ENCODE measurements at regions not wholly inside any gene's neighbourhood (a gene's known extent, or its start where the extent isn't known, plus 50 kb on each side); places are given as distances from the start of the nearest gene placed in this dataset.

GRCh38 chr18:78518805-78519204 lies 460.8 kb upstream of the SALL3 start:
- Histone ChIP-seq H3K27me3 (ENCODE audit: low read depth) (no peaks in the 10 kb centered on the region), H3K36me3 (no peaks in the 10 kb centered on the region), H3K27ac (no peak overlapping the region), H3K4me3 (no peak overlapping the region), H3K9me3 (no peaks in the 10 kb centered on the region), H3K4me1 (no peaks in the 10 kb centered on the region)
- intact Hi-C loops (cut with DNase I), result no loop called here
- DNase-seq, result no peak
- TF ChIP-seq CTCF (IDR thresholded peaks at IDR 0.05), result no peak
- no peak for ATAC-seq

DNA sequence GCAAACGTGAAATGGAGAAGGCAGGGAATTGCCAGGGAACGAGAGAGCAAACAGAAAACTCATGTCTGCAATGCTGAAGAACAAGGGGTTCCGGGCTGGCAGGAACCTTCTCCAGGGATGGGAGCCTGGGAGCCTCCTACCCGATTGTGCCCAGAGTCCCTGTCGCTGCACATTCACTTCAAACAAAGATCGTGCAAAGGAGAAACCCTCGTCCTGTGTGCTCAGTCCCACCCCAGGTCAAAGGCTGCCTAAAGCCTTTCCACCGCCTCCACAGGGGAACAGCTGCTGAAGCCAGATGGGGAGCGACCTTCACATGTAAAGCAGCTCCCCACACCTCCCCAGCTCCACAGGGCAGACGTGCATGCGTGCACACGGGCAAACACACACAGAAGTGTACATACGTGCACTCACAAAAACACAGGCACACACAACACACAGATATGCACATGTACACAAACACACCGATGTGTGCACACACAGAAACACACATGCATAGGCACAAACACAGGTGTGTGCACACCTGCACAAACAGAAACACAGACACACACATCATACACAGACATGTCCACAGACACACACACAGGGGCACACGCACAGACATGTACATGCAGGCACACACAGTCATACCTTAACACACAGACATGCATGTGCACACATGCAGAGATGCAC lies 460.1 kb upstream of the SALL3 start:
- no peak for DNase-seq
- H3K4me3 ChIP-seq, result no peak overlapping the region
- no peak for TF ChIP-seq CTCF (IDR thresholded peaks at IDR 0.05)
- no peaks in the 10 kb centered on the region for H3K4me1 ChIP-seq
- no peaks in the 10 kb centered on the region for H3K27me3 ChIP-seq (ENCODE audit: low read depth)
- no peak for ATAC-seq
- H3K36me3 ChIP-seq, result no peaks in the 10 kb centered on the region
- no peaks in the 10 kb centered on the region for H3K9me3 ChIP-seq
- no peak overlapping the region for H3K27ac ChIP-seq
- intact Hi-C loops (cut with DNase I), result no loop called here

DNA sequence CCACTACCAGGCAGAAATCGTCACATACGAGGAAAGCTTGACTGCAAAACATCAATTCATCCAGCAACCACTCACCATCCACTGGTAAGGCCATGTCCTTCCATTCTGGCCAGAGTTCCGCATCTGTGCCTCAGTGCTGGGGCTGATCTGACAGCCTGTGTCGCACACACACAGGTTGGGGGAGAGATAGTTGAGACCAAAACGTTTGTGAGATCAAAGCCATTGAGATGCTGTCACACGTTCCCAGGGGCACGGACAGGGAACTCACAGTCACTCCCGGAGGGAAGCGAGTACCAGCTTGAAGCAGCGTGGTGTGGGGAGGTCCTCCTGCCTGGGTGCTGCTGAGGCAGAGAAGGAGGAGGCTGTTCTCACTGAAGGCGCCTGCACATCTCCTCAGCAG lies 458.5 kb upstream of the SALL3 start:
- Histone ChIP-seq H3K4me1 (peaks cover 7% of the 10 kb centered on the region), H3K36me3 (no peaks in the 10 kb centered on the region), H3K9me3 (no peaks in the 10 kb centered on the region), H3K4me3 (no peak overlapping the region), H3K27ac (no peak overlapping the region), H3K27me3 (ENCODE audit: low read depth) (no peaks in the 10 kb centered on the region)
- DNase-seq, result no peak
- ATAC-seq, result no peak
- no peak for TF ChIP-seq CTCF (IDR thresholded peaks at IDR 0.05)
- intact Hi-C loops (cut with DNase I), result no loop called here

- H3K9me3 ChIP-seq, result no peaks in the 10 kb centered on the region
- peaks cover 13% of the 10 kb centered on the region for H3K4me1 ChIP-seq
- TF ChIP-seq CTCF (IDR thresholded peaks at IDR 0.05), result no peak
- H3K4me3 ChIP-seq, result no peak overlapping the region
- H3K27ac ChIP-seq, result no peak overlapping the region
- H3K36me3 ChIP-seq, result no peaks in the 10 kb centered on the region
- intact Hi-C loops (cut with DNase I), result no loop called here
- ATAC-seq (no peak), DNase-seq (no peak)
- H3K27me3 ChIP-seq (ENCODE audit: low read depth), result no peaks in the 10 kb centered on the region
These were observed 457.9 kb upstream of the SALL3 start for GRCh38 chr18:78521744-78522143.

DNA sequence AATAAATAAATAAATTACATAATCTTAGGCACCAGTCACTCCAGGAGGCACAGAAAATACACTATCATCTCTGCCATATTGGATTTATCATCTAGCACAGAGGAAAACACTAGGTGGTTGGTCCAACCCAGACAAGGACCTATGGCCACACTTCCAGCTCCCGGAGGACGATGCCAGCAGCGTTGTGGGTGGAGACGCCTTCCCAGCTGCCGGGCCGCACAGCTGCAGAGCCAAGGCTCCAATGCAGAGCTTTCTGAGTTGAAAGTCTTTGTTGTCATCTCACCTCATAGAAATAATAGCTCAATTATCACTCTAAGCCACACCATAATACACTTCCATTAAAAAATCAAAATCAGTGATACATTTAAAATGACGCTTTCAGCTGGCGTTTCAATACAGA lies 457.1 kb upstream of the SALL3 start:
- DNase-seq (no peak), ATAC-seq (no peak)
- H3K36me3 ChIP-seq, result no peaks in the 10 kb centered on the region
- no peaks in the 10 kb centered on the region for H3K27me3 ChIP-seq (ENCODE audit: low read depth)
- TF ChIP-seq CTCF (IDR thresholded peaks at IDR 0.05), result no peak
- no peak overlapping the region for H3K27ac ChIP-seq
- H3K9me3 ChIP-seq, result no peaks in the 10 kb centered on the region
- peaks cover 15% of the 10 kb centered on the region for H3K4me1 ChIP-seq
- no peak overlapping the region for H3K4me3 ChIP-seq
- intact Hi-C loops (cut with DNase I), result no loop called here

Measured in lower lobe of right lung (tissue), 2 donors.